ENCODE measurements at regions not wholly inside any gene's neighbourhood (a gene's known extent, or its start where the extent isn't known, plus 50 kb on each side); places are given as distances from the start of the nearest gene placed in this dataset.

GRCh38 chr4:18859468-18859867 is 837.9 kb upstream of the LCORL start:
- no peaks in the 10 kb centered on the region for H3K36me3 ChIP-seq
- H3K27me3 ChIP-seq = no peaks in the 10 kb centered on the region
- in situ Hi-C loops (cut with MboI; ENCODE audit: low sequenced_read_pairs in 4 of 4) = no loop called here
- no peak overlapping the region for H3K4me3 ChIP-seq
- no peaks in the 10 kb centered on the region for H3K4me1 ChIP-seq
- no peaks in the 10 kb centered on the region for H3K9me3 ChIP-seq
- TF ChIP-seq CTCF (IDR thresholded peaks at IDR 0.05 in 4 of 5, conservative IDR thresholded peaks at IDR 0.05 in 1 of 5) (no peak), POLR2A (IDR thresholded peaks at IDR 0.05) (no peak)
- DNase-seq = no peak
- no peak for ATAC-seq
- intact Hi-C loops (cut with DNase I; ENCODE audit: low total_unique reads) = no loop called here
- H3K27ac ChIP-seq = no peak overlapping the region

- Histone ChIP-seq H3K27ac (no peak overlapping the region), H3K36me3 (no peaks in the 10 kb centered on the region), H3K4me1 (no peaks in the 10 kb centered on the region), H3K9me3 (no peaks in the 10 kb centered on the region), H3K4me3 (no peak overlapping the region), H3K27me3 (no peaks in the 10 kb centered on the region)
- no peak for ATAC-seq
- DNase-seq = no peak
- TF ChIP-seq CTCF (IDR thresholded peaks at IDR 0.05 in 4 of 5, conservative IDR thresholded peaks at IDR 0.05 in 1 of 5) = no peak
- no peak for TF ChIP-seq POLR2A (IDR thresholded peaks at IDR 0.05)
- in situ Hi-C loops (cut with MboI; ENCODE audit: low sequenced_read_pairs in 4 of 4) = no loop called here
- intact Hi-C loops (cut with DNase I; ENCODE audit: low total_unique reads) = no loop called here
Measured at GRCh38 chr4:18858229-18858922, 836.8 kb upstream of the LCORL start.

GRCh38 chr4:18850867-18851266 is 829.3 kb upstream of the LCORL start:
- no peak for TF ChIP-seq CTCF (IDR thresholded peaks at IDR 0.05 in 4 of 5, conservative IDR thresholded peaks at IDR 0.05 in 1 of 5)
- TF ChIP-seq POLR2A (IDR thresholded peaks at IDR 0.05) = no peak
- ATAC-seq (no peak), DNase-seq (no peak)
- no peak overlapping the region for H3K27ac ChIP-seq
- intact Hi-C loops (cut with DNase I; ENCODE audit: low total_unique reads) = no loop called here
- no peak overlapping the region for H3K4me3 ChIP-seq
- no peaks in the 10 kb centered on the region for H3K9me3 ChIP-seq
- in situ Hi-C loops (cut with MboI; ENCODE audit: low sequenced_read_pairs in 4 of 4) = no loop called here
- no peaks in the 10 kb centered on the region for H3K27me3 ChIP-seq
- H3K4me1 ChIP-seq = no peaks in the 10 kb centered on the region
- H3K36me3 ChIP-seq = no peaks in the 10 kb centered on the region

GRCh38 chr4:18847249-18847890 is 825.8 kb upstream of the LCORL start:
- Histone ChIP-seq H3K36me3 (no peaks in the 10 kb centered on the region), H3K27ac (no peak overlapping the region), H3K9me3 (no peaks in the 10 kb centered on the region), H3K4me3 (no peak overlapping the region), H3K27me3 (no peaks in the 10 kb centered on the region), H3K4me1 (no peaks in the 10 kb centered on the region)
- no peak for DNase-seq
- TF ChIP-seq CTCF (IDR thresholded peaks at IDR 0.05 in 4 of 5, conservative IDR thresholded peaks at IDR 0.05 in 1 of 5) (no peak), POLR2A (IDR thresholded peaks at IDR 0.05) (no peak)
- in situ Hi-C loops (cut with MboI; ENCODE audit: low sequenced_read_pairs in 4 of 4) (no loop called here), intact Hi-C loops (cut with DNase I; ENCODE audit: low total_unique reads) (no loop called here)
- no peak for ATAC-seq

Data from gastrocnemius medialis (tissue), 4 donors.